ENCODE measurements at regions not wholly inside any gene's neighbourhood (a gene's known extent, or its start where the extent isn't known, plus 50 kb on each side); places are given as distances from the start of the nearest gene placed in this dataset.

DNA sequence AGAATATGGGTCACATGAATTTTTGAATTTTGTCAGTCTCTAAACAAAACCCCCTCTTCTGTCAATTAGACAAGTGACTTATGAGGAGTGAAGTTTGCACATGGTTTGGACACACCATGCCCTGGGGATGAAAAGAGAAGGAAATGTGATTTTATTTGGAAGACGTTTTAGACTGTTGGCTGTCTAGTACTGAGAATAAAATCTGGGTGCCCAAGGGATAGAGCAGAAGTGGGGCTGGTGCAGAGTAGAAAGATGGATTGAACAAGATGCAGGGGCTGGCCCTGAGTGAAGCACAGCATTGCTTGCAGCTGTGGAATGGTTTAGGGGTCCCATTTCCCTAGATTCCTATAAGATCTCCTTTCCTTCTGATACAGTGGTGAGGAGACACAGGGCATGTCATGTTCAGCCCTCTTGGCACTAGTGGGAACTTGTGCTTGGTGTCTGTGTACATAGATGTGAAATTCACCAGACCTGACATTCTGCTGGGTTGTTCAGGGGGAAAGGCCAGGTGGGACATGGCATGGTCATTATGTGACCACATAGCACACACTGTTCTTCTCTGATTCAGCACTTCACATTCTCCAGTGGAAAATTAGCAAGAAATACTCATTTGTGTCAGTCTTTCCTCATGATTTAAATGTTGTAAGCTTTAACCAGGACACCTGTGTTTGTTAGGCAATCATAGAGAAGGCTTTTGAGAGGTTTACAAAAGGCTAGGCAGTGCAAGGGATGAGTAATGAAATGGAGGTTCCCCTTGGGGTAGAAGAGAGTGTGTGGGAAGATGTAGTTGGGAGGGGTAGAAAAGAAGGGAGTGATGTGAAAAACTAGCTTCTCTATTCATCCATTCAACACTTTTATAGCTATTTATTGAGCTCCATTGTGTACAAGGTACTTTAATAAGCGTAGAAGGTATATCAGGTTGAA lies 202.3 kb upstream of the IGF1 start (continued):
- TF ChIP-seq, protein P1, sequence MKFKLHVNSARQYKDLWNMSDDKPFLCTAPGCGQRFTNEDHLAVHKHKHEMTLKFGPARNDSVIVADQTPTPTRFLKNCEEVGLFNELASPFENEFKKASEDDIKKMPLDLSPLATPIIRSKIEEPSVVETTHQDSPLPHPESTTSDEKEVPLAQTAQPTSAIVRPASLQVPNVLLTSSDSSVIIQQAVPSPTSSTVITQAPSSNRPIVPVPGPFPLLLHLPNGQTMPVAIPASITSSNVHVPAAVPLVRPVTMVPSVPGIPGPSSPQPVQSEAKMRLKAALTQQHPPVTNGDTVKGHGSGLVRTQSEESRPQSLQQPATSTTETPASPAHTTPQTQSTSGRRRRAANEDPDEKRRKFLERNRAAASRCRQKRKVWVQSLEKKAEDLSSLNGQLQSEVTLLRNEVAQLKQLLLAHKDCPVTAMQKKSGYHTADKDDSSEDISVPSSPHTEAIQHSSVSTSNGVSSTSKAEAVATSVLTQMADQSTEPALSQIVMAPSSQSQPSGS (tag by site-specific recombination; IDR thresholded peaks at IDR 0.05; ENCODE audit: low read depth), result no peak
- no peak for TF ChIP-seq RBAK (tag by site-specific recombination; IDR thresholded peaks at IDR 0.05)

DNA sequence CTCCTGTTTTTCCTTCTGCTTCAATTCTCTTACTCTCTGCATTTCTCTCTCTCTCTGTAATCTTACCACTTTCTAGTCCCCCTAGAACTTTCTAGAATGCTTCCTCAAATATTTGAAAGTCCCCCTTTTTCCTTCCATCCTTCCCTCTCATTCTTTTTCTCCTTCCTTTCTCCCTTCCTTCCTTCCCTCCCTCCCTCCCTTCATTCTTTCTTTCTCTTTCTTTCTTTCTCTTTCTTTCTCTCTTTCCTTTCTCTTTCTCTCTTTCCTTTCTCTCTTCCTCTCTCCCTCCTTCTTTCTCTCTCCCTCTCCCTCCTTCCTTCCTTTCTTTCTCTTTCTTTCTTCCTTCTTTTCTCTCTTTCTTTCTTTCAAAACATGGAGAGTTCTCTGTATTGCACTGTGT lies 201.4 kb upstream of the IGF1 start:
- Histone ChIP-seq H3K27ac (ENCODE audit: extremely low read depth, low read depth, low read length) (no peak overlapping the region), H3K4me3 (ENCODE audit: low read depth, low read length) (no peak overlapping the region), H3K4me1 (ENCODE audit: control insufficient read depth, insufficient read depth, low read length) (no peaks in the 10 kb centered on the region), H3K9me3 (ENCODE audit: control insufficient read depth, insufficient read depth, low read depth, low read length) (no peaks in the 10 kb centered on the region), H3K36me3 (ENCODE audit: control insufficient read depth in 2 of 2, insufficient read depth in 1 of 2, low read length in 2 of 2) (no peaks in the 10 kb centered on the region)
- CTCF ChIA-PET, result no interaction called here
- TF ChIP-seq IKZF3 (tag by site-specific recombination; IDR thresholded peaks at IDR 0.05) (no peak), PRDM1 (tag by site-specific recombination; IDR thresholded peaks at IDR 0.05) (peak; percentile 42)
- TF ChIP-seq, protein P2, sequence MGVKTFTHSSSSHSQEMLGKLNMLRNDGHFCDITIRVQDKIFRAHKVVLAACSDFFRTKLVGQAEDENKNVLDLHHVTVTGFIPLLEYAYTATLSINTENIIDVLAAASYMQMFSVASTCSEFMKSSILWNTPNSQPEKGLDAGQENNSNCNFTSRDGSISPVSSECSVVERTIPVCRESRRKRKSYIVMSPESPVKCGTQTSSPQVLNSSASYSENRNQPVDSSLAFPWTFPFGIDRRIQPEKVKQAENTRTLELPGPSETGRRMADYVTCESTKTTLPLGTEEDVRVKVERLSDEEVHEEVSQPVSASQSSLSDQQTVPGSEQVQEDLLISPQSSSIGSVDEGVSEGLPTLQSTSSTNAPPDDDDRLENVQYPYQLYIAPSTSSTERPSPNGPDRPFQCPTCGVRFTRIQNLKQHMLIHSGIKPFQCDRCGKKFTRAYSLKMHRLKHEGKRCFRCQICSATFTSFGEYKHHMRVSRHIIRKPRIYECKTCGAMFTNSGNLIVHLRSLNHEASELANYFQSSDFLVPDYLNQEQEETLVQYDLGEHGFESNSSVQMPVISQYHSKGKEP (tag by site-specific recombination; IDR thresholded peaks at IDR 0.05), result no peak
- POLR2A ChIA-PET, result no interaction called here

DNA sequence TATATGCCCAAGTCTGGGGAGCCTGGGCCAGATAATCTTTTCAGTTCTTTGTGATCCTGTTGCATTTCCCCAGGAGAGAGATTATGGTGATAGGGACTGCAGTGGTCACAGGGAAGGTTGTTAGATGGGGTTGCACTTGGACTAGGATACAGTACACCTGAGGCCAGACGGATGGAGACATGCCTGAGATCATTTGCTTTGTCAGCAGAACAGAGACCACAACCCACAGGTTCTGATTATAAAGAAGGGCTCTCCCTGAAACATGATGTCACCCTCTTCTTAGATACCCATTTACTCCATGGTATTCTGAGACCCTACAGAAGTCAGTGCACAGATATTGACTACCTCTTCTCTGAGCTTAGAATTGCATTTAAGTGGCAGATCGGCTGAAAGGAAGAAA lies 200.9 kb upstream of the IGF1 start:
- TF ChIP-seq ZNF776 (tag by site-specific recombination; IDR thresholded peaks at IDR 0.05; ENCODE audit: borderline replicate concordance) (no peak), ZNF114 (tag by site-specific recombination; IDR thresholded peaks at IDR 0.05) (no peak), ZBTB20 (tag by site-specific recombination; IDR thresholded peaks at IDR 0.05) (no peak), SCRT2 (tag by site-specific recombination; IDR thresholded peaks at IDR 0.05) (no peak), ZNF324 (tag by site-specific recombination; IDR thresholded peaks at IDR 0.05) (no peak), ZSCAN30 (tag by site-specific recombination; IDR thresholded peaks at IDR 0.05) (no peak), ZEB2 (tag by site-specific recombination; IDR thresholded peaks at IDR 0.05) (no peak), ZNF133 (tag by site-specific recombination; IDR thresholded peaks at IDR 0.05) (no peak)
- TF ChIP-seq, protein P3, sequence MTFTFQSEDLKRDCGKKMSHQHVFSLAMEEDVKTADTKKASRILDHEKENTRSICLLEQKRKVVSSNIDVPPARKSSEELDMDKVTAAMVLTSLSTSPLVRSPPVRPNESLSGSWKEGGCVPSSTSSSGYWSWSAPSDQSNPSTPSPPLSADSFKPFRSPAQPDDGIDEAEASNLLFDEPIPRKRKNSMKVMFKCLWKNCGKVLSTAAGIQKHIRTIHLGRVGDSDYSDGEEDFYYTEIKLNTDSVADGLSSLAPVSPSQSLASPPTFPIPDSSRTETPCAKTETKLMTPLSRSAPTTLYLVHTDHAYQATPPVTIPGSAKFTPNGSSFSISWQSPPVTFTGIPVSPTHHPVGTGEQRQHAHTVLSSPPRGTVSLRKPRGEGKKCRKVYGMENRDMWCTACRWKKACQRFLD (tag by site-specific recombination; IDR thresholded peaks at IDR 0.05), result no peak
- TF ChIP-seq, protein P4, sequence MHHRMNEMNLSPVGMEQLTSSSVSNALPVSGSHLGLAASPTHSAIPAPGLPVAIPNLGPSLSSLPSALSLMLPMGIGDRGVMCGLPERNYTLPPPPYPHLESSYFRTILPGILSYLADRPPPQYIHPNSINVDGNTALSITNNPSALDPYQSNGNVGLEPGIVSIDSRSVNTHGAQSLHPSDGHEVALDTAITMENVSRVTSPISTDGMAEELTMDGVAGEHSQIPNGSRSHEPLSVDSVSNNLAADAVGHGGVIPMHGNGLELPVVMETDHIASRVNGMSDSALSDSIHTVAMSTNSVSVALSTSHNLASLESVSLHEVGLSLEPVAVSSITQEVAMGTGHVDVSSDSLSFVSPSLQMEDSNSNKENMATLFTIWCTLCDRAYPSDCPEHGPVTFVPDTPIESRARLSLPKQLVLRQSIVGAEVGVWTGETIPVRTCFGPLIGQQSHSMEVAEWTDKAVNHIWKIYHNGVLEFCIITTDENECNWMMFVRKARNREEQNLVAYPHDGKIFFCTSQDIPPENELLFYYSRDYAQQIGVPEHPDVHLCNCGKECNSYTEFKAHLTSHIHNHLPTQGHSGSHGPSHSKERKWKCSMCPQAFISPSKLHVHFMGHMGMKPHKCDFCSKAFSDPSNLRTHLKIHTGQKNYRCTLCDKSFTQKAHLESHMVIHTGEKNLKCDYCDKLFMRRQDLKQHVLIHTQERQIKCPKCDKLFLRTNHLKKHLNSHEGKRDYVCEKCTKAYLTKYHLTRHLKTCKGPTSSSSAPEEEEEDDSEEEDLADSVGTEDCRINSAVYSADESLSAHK (tag by site-specific recombination; IDR thresholded peaks at IDR 0.05), result no peak
- TF ChIP-seq, protein P5, sequence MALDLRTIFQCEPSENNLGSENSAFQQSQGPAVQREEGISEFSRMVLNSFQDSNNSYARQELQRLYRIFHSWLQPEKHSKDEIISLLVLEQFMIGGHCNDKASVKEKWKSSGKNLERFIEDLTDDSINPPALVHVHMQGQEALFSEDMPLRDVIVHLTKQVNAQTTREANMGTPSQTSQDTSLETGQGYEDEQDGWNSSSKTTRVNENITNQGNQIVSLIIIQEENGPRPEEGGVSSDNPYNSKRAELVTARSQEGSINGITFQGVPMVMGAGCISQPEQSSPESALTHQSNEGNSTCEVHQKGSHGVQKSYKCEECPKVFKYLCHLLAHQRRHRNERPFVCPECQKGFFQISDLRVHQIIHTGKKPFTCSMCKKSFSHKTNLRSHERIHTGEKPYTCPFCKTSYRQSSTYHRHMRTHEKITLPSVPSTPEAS (tag by site-specific recombination; IDR thresholded peaks at IDR 0.05), result no peak
- TF ChIP-seq, protein P6, sequence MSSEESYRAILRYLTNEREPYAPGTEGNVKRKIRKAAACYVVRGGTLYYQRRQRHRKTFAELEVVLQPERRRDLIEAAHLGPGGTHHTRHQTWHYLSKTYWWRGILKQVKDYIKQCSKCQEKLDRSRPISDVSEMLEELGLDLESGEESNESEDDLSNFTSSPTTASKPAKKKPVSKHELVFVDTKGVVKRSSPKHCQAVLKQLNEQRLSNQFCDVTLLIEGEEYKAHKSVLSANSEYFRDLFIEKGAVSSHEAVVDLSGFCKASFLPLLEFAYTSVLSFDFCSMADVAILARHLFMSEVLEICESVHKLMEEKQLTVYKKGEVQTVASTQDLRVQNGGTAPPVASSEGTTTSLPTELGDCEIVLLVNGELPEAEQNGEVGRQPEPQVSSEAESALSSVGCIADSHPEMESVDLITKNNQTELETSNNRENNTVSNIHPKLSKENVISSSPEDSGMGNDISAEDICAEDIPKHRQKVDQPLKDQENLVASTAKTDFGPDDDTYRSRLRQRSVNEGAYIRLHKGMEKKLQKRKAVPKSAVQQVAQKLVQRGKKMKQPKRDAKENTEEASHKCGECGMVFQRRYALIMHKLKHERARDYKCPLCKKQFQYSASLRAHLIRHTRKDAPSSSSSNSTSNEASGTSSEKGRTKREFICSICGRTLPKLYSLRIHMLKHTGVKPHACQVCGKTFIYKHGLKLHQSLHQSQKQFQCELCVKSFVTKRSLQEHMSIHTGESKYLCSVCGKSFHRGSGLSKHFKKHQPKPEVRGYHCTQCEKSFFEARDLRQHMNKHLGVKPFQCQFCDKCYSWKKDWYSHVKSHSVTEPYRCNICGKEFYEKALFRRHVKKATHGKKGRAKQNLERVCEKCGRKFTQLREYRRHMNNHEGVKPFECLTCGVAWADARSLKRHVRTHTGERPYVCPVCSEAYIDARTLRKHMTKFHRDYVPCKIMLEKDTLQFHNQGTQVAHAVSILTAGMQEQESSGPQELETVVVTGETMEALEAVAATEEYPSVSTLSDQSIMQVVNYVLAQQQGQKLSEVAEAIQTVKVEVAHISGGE (tag by site-specific recombination; conservative IDR thresholded peaks at IDR 0.05; ENCODE audit: low read depth), result no peak
- ChIA-PET CTCF (no interaction called here), POLR2A (no interaction called here)
- Histone ChIP-seq H3K27ac (ENCODE audit: extremely low read depth, low read depth, low read length) (no peak overlapping the region), H3K4me3 (ENCODE audit: low read depth, low read length) (no peak overlapping the region), H3K4me1 (ENCODE audit: control insufficient read depth, insufficient read depth, low read length) (no peaks in the 10 kb centered on the region), H3K9me3 (ENCODE audit: control insufficient read depth, insufficient read depth, low read depth, low read length) (no peaks in the 10 kb centered on the region), H3K36me3 (ENCODE audit: control insufficient read depth in 2 of 2, insufficient read depth in 1 of 2, low read length in 2 of 2) (no peaks in the 10 kb centered on the region)
